HG03139 (cell line): ENCODE measurements at regions not wholly inside any gene's neighbourhood (a gene's known extent, or its start where the extent isn't known, plus 50 kb on each side); places are given as distances from the start of the nearest gene placed in this dataset.
"Not testable (repeated sequence)": the region's sequence is repeated elsewhere in the genome, so short reads cannot be mapped to it uniquely, and the experiment has no call there.

ENCODE experiments used
- ATAC-seq: cut with Tn5 transposase; IDR thresholded peaks from one replicate; pipeline ENCODE4 v1.9.1; 2021; ENCODE audit not compliant: unreplicated experiment

- ATAC-seq, result no peak
Measured at GRCh38 chr12:92436856-92437255, 265.9 kb upstream of the PLEKHG7 start.

- no peak for ATAC-seq
Measured at GRCh38 chr12:92434607-92435025, 268.2 kb upstream of the PLEKHG7 start.

- peak; percentile 58 for ATAC-seq
Measured at GRCh38 chr12:92432724-92433441, 269.9 kb upstream of the PLEKHG7 start.

GRCh38 chr12:92431146-92431545 lies 271.6 kb upstream of the PLEKHG7 start:
- peak; percentile 55 for ATAC-seq

GRCh38 chr12:92426332-92426731 lies 276.5 kb upstream of the PLEKHG7 start:
- ATAC-seq, result no peak

GRCh38 chr12:92425165-92425564 lies 277.6 kb upstream of the PLEKHG7 start:
- no peak for ATAC-seq

GRCh38 chr12:92424338-92424737 lies 278.5 kb upstream of the PLEKHG7 start:
- no peak for ATAC-seq

GRCh38 chr12:92421701-92422100 lies 276.1 kb upstream of the BTG1 start:
- no peak for ATAC-seq

- no peak for ATAC-seq
Measured at GRCh38 chr12:92421042-92421441, 275.4 kb upstream of the BTG1 start.

- ATAC-seq, result no peak
Measured at GRCh38 chr12:92419201-92419600, 273.6 kb upstream of the BTG1 start.

GRCh38 chr12:92418381-92418780 lies 272.7 kb upstream of the BTG1 start:
- no peak for ATAC-seq

- no peak for ATAC-seq
Measured at GRCh38 chr12:92417373-92417772, 271.7 kb upstream of the BTG1 start.

GRCh38 chr12:92416385-92416812 lies 270.8 kb upstream of the BTG1 start:
- no peak for ATAC-seq

- no peak for ATAC-seq
Measured at GRCh38 chr12:92414170-92415070, 268.8 kb upstream of the BTG1 start.

- no peak for ATAC-seq
Measured at GRCh38 chr12:92413286-92413685, 267.6 kb upstream of the BTG1 start.

GRCh38 chr12:92412856-92413255 lies 267.2 kb upstream of the BTG1 start:
- no peak for ATAC-seq

GRCh38 chr12:92411687-92412086 lies 266.0 kb upstream of the BTG1 start:
- ATAC-seq, result no peak

GRCh38 chr12:92408072-92408900 lies 262.6 kb upstream of the BTG1 start:
- peak; percentile 29 for ATAC-seq

- not testable (repeated sequence) for ATAC-seq
Measured at GRCh38 chr12:92406404-92407070, 260.9 kb upstream of the BTG1 start.

GRCh38 chr12:92405801-92406251 lies 260.2 kb upstream of the BTG1 start:
- not testable (repeated sequence) for ATAC-seq

- ATAC-seq, result no peak
Measured at GRCh38 chr12:92404921-92405320, 259.3 kb upstream of the BTG1 start.
